Neuron (in vitro differentiated cells): ENCODE measurements at regions not wholly inside any gene's neighbourhood (a gene's known extent, or its start where the extent isn't known, plus 50 kb on each side); places are given as distances from the start of the nearest gene placed in this dataset.

Source experiments
- H2AFZ ChIP-seq: one replicate; pipeline ENCODE4 v1.6.1; 2013; ENCODE audit warnings: low read depth, mild to moderate bottlenecking, inconsistent platforms, low read length, moderate library complexity
- H3K27me3 ChIP-seq: one replicate; pipeline ENCODE4 v1.6.1; 2013; ENCODE audit warnings: low read length; ENCODE audit not compliant: insufficient read depth
- H3K36me3 ChIP-seq: one replicate; pipeline ENCODE4 v1.6.1; 2013; ENCODE audit warnings: low read length; ENCODE audit not compliant: insufficient read depth
- H3K4me1 ChIP-seq: one replicate; pipeline ENCODE4 v1.6.1; 2013; ENCODE audit warnings: low read length; ENCODE audit not compliant: insufficient read depth
- H3K4me3 ChIP-seq: 2 replicates; pipeline ENCODE4 v1.5.1; 2013; ENCODE audit warnings: mild to moderate bottlenecking, low read length, moderate library complexity
- H3K9me3 ChIP-seq: one replicate; pipeline ENCODE4 v1.6.1; 2013; ENCODE audit warnings: low read length

GRCh38 chr5:92980491-92980890 is 600.5 kb downstream of the NR2F1-AS1 start:
- peaks cover 45% of the 10 kb centered on the region for H3K4me1 ChIP-seq

GRCh38 chr5:92979716-92980115 is 601.3 kb downstream of the NR2F1-AS1 start:
- Histone ChIP-seq H2AFZ (no peak overlapping the region), H3K27me3 (no peaks in the 10 kb centered on the region), H3K4me3 (no peak overlapping the region), H3K36me3 (no peaks in the 10 kb centered on the region), H3K4me1 (peaks cover 45% of the 10 kb centered on the region), H3K9me3 (no peaks in the 10 kb centered on the region)

More at GRCh38 chr5:92980491-92980890, 600.5 kb downstream of the NR2F1-AS1 start:
- H3K36me3 ChIP-seq: no peaks in the 10 kb centered on the region
- H2AFZ ChIP-seq: no peak overlapping the region
- H3K4me3 ChIP-seq: no peak overlapping the region
- no peaks in the 10 kb centered on the region for H3K27me3 ChIP-seq
- H3K9me3 ChIP-seq: no peaks in the 10 kb centered on the region

GRCh38 chr5:92977846-92978540 is 603.0 kb downstream of the NR2F1-AS1 start:
- H2AFZ ChIP-seq: no peak overlapping the region
- peak overlapping the region; percentile 4 for H3K4me3 ChIP-seq
- no peaks in the 10 kb centered on the region for H3K36me3 ChIP-seq
- H3K4me1 ChIP-seq: peaks cover 45% of the 10 kb centered on the region
- no peaks in the 10 kb centered on the region for H3K9me3 ChIP-seq
- no peaks in the 10 kb centered on the region for H3K27me3 ChIP-seq

GRCh38 chr5:92976156-92976555 is 604.9 kb downstream of the NR2F1-AS1 start:
- H3K4me3 ChIP-seq: no peak overlapping the region
- H3K4me1 ChIP-seq: peaks cover 41% of the 10 kb centered on the region
- no peaks in the 10 kb centered on the region for H3K27me3 ChIP-seq
- H3K9me3 ChIP-seq: no peaks in the 10 kb centered on the region
- H2AFZ ChIP-seq: no peak overlapping the region
- H3K36me3 ChIP-seq: no peaks in the 10 kb centered on the region

DNA sequence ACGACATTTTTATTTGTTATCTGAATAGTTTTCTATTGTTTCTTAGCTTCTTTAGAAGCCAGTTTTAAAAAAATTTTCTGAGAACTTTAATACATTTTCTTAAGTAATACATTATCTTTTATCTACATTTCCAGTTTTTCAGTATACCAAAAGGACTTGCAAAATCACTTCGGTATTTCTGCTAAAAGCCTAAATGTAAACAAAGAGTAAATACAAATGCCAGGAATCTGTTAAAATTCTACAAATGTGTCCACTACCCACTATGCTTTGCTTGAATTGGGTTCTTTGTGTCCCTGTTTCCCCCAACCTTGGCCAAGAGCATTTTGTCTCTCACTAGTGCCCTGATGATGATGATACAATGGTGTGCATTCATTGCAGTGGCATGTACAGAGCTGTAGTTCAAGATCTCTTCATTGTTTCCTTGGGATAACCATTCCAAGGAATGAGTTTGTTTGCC is 611.2 kb downstream of the NR2F1-AS1 start:
- no peaks in the 10 kb centered on the region for H3K27me3 ChIP-seq

DNA sequence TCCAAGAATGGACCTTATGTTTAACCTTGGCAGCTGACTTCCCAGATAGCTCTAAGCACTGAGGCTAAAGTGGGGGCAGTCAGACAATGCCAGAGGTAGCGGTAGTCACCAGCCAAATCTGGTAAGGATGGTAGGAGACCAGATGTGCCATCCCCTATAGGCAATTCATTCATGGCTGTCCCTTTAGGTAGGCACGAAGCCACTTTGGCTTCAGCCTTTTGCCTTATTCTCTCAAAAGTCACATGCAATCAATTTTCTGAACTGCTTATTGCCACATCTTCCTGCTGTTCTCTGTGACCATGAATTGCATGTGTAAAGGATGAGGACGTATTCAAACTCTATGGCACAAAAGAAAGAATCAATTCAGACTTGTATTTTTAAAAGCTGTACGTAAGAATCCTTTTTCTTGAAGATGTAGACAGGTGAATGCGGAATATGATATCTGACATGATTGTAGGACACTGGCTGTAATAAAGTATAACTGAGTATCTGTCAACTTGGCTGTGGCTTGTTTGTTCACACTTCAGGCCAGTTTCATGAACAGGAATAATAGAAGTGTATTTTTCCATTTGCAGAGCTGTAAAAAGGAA is 611.7 kb downstream of the NR2F1-AS1 start:
- Histone ChIP-seq H3K27me3 (no peaks in the 10 kb centered on the region), H3K4me3 (no peak overlapping the region), H3K4me1 (peaks cover 3% of the 10 kb centered on the region), H3K9me3 (no peaks in the 10 kb centered on the region), H3K36me3 (no peaks in the 10 kb centered on the region), H2AFZ (no peak overlapping the region)

More for the DNA sequence above, 611.2 kb downstream of the NR2F1-AS1 start:
- H3K36me3 ChIP-seq: no peaks in the 10 kb centered on the region
- no peaks in the 10 kb centered on the region for H3K9me3 ChIP-seq
- no peak overlapping the region for H2AFZ ChIP-seq
- H3K4me1 ChIP-seq: peaks cover 3% of the 10 kb centered on the region
- H3K4me3 ChIP-seq: no peak overlapping the region

GRCh38 chr5:92963800-92964199 is 617.2 kb downstream of the NR2F1-AS1 start:
- H3K9me3 ChIP-seq: no peaks in the 10 kb centered on the region
- H3K36me3 ChIP-seq: no peaks in the 10 kb centered on the region
- H3K27me3 ChIP-seq: no peaks in the 10 kb centered on the region
- peaks cover 8% of the 10 kb centered on the region for H3K4me1 ChIP-seq
- no peak overlapping the region for H3K4me3 ChIP-seq
- no peak overlapping the region for H2AFZ ChIP-seq

- H3K4me1 ChIP-seq: peaks cover 8% of the 10 kb centered on the region
- H3K9me3 ChIP-seq: no peaks in the 10 kb centered on the region
- H3K36me3 ChIP-seq: no peaks in the 10 kb centered on the region
- peak overlapping the region; percentile 26 for H2AFZ ChIP-seq
- H3K27me3 ChIP-seq: no peaks in the 10 kb centered on the region
- H3K4me3 ChIP-seq: no peak overlapping the region
Observed at GRCh38 chr5:92962752-92963151, 618.3 kb downstream of the NR2F1-AS1 start.

DNA sequence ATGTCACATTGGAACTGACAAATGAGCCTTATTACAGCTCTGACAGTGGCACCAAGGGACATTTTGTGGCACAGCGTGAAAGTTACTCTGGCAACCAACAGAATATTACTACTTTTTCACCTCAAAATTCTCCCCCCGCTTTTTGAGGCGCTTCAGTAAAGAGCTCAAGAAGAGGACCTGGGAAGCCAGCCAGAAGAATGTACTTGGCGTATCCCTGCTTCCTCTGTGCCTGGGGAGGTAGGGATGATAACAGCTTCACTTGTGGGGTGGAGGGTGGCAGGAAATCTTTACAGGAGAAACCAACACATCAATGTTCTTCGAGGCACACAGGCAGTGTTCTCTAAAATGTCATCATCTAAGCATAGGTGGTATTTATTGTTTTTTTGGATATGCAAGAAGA is 624.1 kb downstream of the NR2F1-AS1 start:
- no peak overlapping the region for H2AFZ ChIP-seq
- no peaks in the 10 kb centered on the region for H3K4me1 ChIP-seq
- H3K9me3 ChIP-seq: peaks cover 6% of the 10 kb centered on the region
- H3K36me3 ChIP-seq: no peaks in the 10 kb centered on the region
- no peak overlapping the region for H3K4me3 ChIP-seq
- H3K27me3 ChIP-seq: no peaks in the 10 kb centered on the region

DNA sequence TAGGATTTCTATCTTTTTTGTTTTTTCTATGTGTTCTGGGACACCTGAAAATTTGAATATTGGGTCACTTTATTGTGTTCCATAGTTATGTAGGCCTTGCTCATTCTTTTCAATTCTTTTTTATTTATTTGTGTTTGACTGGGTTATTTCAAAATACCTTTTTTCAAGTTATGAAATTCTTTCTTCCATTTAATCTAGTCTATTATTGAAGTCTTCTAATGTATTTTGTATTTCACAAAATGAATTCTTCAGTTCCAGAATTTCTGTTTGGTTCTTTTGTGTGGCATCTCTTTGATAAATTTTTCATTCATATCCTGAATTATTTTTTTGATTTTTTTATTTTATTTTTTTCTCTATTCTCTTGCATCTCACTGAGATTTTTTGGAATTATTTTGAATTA is 628.8 kb downstream of the NR2F1-AS1 start:
- Histone ChIP-seq H3K27me3 (no peaks in the 10 kb centered on the region), H3K36me3 (no peaks in the 10 kb centered on the region), H2AFZ (no peak overlapping the region), H3K4me1 (no peaks in the 10 kb centered on the region), H3K9me3 (peaks cover 6% of the 10 kb centered on the region), H3K4me3 (no peak overlapping the region)

- H3K27me3 ChIP-seq: no peaks in the 10 kb centered on the region
- H3K4me1 ChIP-seq: no peaks in the 10 kb centered on the region
- no peak overlapping the region for H2AFZ ChIP-seq
- peaks cover 6% of the 10 kb centered on the region for H3K9me3 ChIP-seq
- no peak overlapping the region for H3K4me3 ChIP-seq
- H3K36me3 ChIP-seq: no peaks in the 10 kb centered on the region
Observed at GRCh38 chr5:92951746-92952145, 629.3 kb downstream of the NR2F1-AS1 start.

DNA sequence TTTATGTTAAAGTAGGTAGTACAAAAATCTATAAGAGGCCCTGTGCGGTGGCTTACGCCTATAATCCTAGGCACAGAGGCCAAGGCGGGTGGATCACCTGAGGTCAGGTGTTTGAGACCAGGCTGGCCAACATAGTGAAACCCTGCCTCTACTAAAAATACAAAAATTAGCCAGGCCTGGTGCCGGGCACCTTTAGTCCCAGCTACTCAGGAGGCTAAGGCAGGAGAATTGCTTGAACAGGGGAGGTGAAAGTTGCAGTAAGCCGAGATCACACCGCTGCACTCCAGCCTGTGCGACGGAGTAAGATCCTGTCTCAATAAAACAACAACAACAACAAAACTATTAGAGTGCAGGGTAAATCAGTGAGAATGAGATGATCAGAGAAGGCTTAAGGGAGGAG is 634.5 kb downstream of the NR2F1-AS1 start:
- Histone ChIP-seq H3K4me1 (peaks cover 7% of the 10 kb centered on the region), H3K36me3 (no peaks in the 10 kb centered on the region), H2AFZ (no peak overlapping the region), H3K4me3 (no peak overlapping the region), H3K9me3 (no peaks in the 10 kb centered on the region), H3K27me3 (no peaks in the 10 kb centered on the region)

DNA sequence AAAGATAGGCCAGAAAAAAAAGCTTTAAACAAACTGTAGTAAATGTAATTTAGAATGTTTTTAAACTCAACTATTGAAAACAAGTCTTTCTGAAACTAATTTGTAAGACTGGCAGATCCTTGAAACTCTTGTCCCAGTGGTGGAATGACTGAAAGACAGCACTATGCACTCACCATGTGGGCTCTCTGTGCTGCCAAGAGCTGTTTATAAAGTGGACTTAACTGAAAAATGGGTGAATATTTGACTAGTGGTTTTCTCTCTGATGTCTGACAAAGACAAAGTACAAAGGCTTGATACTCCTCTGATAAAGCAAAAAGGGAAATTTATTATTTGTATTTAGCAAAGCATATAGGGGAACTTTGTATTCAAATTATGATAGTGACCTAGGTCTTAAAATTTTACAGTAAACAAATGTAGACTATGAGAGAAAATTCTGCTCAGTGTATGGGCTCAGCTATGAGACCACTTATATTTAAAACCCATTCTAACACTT is 635.4 kb downstream of the NR2F1-AS1 start:
- no peaks in the 10 kb centered on the region for H3K9me3 ChIP-seq
- H3K27me3 ChIP-seq: no peaks in the 10 kb centered on the region
- H2AFZ ChIP-seq: peak overlapping the region; percentile 40
- no peak overlapping the region for H3K4me3 ChIP-seq
- peaks cover 7% of the 10 kb centered on the region for H3K4me1 ChIP-seq
- no peaks in the 10 kb centered on the region for H3K36me3 ChIP-seq
